Fibroblast of lung (primary cell): ENCODE measurements at regions not wholly inside any gene's neighbourhood (a gene's known extent, or its start where the extent isn't known, plus 50 kb on each side); places are given as distances from the start of the nearest gene placed in this dataset.

ENCODE experiments used
- DNase-seq, 2 donors: peaks; one replicate each; pipeline versions ENCODE4 v3.0.0 to v3.0.0-alpha.2; 2010; ENCODE audit warnings: low read depth in 2 of 2
- H2AFZ ChIP-seq: 2 replicates; pipeline ENCODE4 v1.5.1; 2012; ENCODE audit warnings: low read length, control low read depth, inconsistent platforms
- H3K27ac ChIP-seq: 2 replicates; pipeline ENCODE4 v1.5.1; 2011; ENCODE audit warnings: low read length, control low read depth; ENCODE audit not compliant: insufficient read depth
- H3K27me3 ChIP-seq: 2 replicates; pipeline ENCODE4 v1.5.1; 2011; ENCODE audit warnings: mild to moderate bottlenecking, low read length; ENCODE audit not compliant: control insufficient read depth, insufficient read depth
- H3K36me3 ChIP-seq: 2 replicates; pipeline ENCODE4 v1.5.1; 2011; ENCODE audit warnings: low read length; ENCODE audit not compliant: control insufficient read depth, insufficient read depth
- H3K4me1 ChIP-seq: 2 replicates; pipeline ENCODE4 v1.5.1; 2011; ENCODE audit warnings: low read length; ENCODE audit not compliant: control insufficient read depth, insufficient read depth; ENCODE audit errors: extremely low read depth
- H3K4me2 ChIP-seq: 2 replicates; pipeline ENCODE4 v1.5.1; 2011; ENCODE audit warnings: low read length, control low read depth; ENCODE audit not compliant: insufficient read depth; ENCODE audit errors: extremely low read depth
- H3K4me3 ChIP-seq, 4 experiments: fragments of 200-600 bp in 1 of 4; sonication (generic) in 1 of 4; replicated peaks in 1 of 4; 2 replicates each; pipeline ENCODE4 v1.5.1; 2011 to 2016; ENCODE audit warnings: low read length in 4 of 4, low read depth in 3 of 4, mild to moderate bottlenecking in 3 of 4, control low read depth in 2 of 4, inconsistent platforms in 1 of 4, mixed read lengths in 1 of 4; ENCODE audit not compliant: insufficient read depth in 1 of 4; ENCODE audit errors: control extremely low read depth in 1 of 4
- H3K79me2 ChIP-seq: 2 replicates; pipeline ENCODE4 v1.5.1; 2012; ENCODE audit warnings: mild to moderate bottlenecking, low read length, inconsistent platforms; ENCODE audit not compliant: control insufficient read depth, insufficient read depth
- H3K9ac ChIP-seq: 2 replicates; pipeline ENCODE4 v1.5.1; 2011; ENCODE audit warnings: mild to moderate bottlenecking, low read length, control low read depth; ENCODE audit not compliant: insufficient read depth
- H3K9me3 ChIP-seq: 2 replicates; pipeline ENCODE4 v1.5.1; 2012; ENCODE audit warnings: low read depth, low read length; ENCODE audit not compliant: control insufficient read depth, insufficient read depth
- H4K20me1 ChIP-seq: 2 replicates; pipeline ENCODE4 v1.5.1; 2011; ENCODE audit warnings: low read length; ENCODE audit not compliant: control insufficient read depth, insufficient read depth; ENCODE audit errors: extremely low read depth
- EZH2 ChIP-seq: IDR thresholded peaks from 2 replicates; pipeline ENCODE4 v1.5.1; 2012; ENCODE audit warnings: low read length, control low read depth, mild to moderate bottlenecking; ENCODE audit errors: missing control alignments
- TF ChIP-seq, protein P1 (sequence below), 2 donors: IDR thresholded peaks in 1 of 2; conservative IDR thresholded peaks in 1 of 2; 1 replicate in 1 of 2; 2 replicates in 1 of 2; pipeline ENCODE4 v1.5.1; 2011 to 2012; ENCODE audit warnings: low read length in 2 of 2, control low read depth in 1 of 2, inconsistent platforms in 1 of 2, low read depth in 1 of 2, mild to moderate bottlenecking in 1 of 2

DNA sequence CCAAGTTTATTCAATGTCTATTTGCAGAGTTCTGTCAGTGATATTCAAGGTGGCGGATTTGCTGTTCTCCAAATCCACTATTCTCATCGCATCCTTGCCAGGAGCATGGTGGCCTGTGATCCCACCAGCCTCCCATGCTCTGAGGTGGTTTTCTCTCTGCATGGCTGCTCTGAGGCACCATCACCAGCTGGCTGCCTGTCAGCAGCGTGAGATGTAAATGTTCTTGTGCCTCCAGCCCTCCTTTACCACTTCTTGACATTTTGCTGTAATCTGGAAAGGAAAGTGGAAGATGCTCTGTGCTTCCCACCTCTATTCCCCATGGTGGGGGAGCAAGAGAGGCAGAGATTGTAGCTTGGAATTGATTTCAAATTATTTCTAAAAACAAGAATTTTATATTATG is 293.6 kb upstream of the SLC24A2 start:
- H3K27me3 ChIP-seq, result no peaks in the 10 kb centered on the region
- H3K27ac ChIP-seq, result no peak overlapping the region
- no peak overlapping the region for H3K9ac ChIP-seq
- H3K4me1 ChIP-seq, result no peaks in the 10 kb centered on the region
- no peaks in the 10 kb centered on the region for H3K79me2 ChIP-seq
- no peak overlapping the region for H3K4me2 ChIP-seq
- DNase-seq, result no peak
- no peak overlapping the region for H3K4me3 ChIP-seq
- H2AFZ ChIP-seq, result no peak overlapping the region
- H3K36me3 ChIP-seq, result no peaks in the 10 kb centered on the region
- H4K20me1 ChIP-seq, result no peaks in the 10 kb centered on the region
- no peaks in the 10 kb centered on the region for H3K9me3 ChIP-seq
- TF ChIP-seq, protein P1, sequence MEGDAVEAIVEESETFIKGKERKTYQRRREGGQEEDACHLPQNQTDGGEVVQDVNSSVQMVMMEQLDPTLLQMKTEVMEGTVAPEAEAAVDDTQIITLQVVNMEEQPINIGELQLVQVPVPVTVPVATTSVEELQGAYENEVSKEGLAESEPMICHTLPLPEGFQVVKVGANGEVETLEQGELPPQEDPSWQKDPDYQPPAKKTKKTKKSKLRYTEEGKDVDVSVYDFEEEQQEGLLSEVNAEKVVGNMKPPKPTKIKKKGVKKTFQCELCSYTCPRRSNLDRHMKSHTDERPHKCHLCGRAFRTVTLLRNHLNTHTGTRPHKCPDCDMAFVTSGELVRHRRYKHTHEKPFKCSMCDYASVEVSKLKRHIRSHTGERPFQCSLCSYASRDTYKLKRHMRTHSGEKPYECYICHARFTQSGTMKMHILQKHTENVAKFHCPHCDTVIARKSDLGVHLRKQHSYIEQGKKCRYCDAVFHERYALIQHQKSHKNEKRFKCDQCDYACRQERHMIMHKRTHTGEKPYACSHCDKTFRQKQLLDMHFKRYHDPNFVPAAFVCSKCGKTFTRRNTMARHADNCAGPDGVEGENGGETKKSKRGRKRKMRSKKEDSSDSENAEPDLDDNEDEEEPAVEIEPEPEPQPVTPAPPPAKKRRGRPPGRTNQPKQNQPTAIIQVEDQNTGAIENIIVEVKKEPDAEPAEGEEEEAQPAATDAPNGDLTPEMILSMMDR (conservative IDR thresholded peaks at IDR 0.05 in 1 of 2, IDR thresholded peaks at IDR 0.05 in 1 of 2; ENCODE audit: low read depth in 1 of 2, low read length in 2 of 2), result no peak
- no peak for TF ChIP-seq EZH2

DNA sequence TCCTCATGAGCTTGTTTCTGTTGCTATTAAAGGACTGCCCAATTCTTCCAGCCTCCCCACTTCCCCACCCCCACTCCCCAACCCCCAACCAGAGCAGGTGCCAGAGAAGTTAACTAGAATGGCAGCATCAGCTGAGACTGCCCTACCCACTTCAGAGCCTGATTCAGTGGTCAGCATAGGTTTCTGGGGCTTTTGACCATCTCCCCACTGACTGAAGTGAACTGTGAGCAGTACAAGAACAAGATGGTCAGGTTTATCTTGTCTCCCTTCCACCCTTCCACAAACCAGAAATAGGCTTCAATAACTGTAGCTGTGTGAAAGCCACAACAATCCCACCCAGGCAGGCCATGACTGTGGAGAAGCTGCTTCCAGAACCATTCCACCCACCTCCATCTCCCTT is 289.4 kb upstream of the SLC24A2 start:
- H3K9ac ChIP-seq, result no peak overlapping the region
- no peak overlapping the region for H3K27ac ChIP-seq
- H4K20me1 ChIP-seq, result no peaks in the 10 kb centered on the region
- no peak for TF ChIP-seq EZH2
- TF ChIP-seq, protein P1 (conservative IDR thresholded peaks at IDR 0.05 in 1 of 2, IDR thresholded peaks at IDR 0.05 in 1 of 2; ENCODE audit: low read depth in 1 of 2, low read length in 2 of 2), result no peak
- no peaks in the 10 kb centered on the region for H3K79me2 ChIP-seq
- H3K9me3 ChIP-seq, result no peaks in the 10 kb centered on the region
- H3K36me3 ChIP-seq, result no peaks in the 10 kb centered on the region
- no peaks in the 10 kb centered on the region for H3K4me1 ChIP-seq
- no peak overlapping the region for H3K4me3 ChIP-seq
- no peak for DNase-seq
- H3K4me2 ChIP-seq, result no peak overlapping the region
- H3K27me3 ChIP-seq, result no peaks in the 10 kb centered on the region
- H2AFZ ChIP-seq, result no peak overlapping the region

DNA sequence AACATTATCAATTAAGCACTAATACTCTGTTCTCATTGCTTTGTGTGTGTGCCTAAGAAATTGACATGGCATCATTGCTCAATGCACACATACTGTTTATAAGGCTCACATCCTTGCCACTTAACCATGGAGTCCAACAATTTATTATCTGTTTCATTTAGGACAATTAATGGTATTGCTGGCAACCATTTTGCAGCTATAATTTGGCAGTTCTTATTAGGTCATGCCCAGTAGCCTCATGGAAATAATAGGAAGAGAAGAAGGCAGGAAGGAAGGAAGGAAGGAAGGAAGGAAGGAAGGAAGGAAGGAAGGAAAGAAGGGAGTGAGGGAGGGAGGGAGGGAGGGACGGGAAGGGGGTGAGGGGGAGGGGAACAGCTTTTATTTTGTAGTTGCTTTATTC is 285.5 kb upstream of the SLC24A2 start:
- no peaks in the 10 kb centered on the region for H4K20me1 ChIP-seq
- H3K4me1 ChIP-seq, result no peaks in the 10 kb centered on the region
- no peak overlapping the region for H3K27ac ChIP-seq
- H3K9ac ChIP-seq, result no peak overlapping the region
- no peak overlapping the region for H3K4me2 ChIP-seq
- no peaks in the 10 kb centered on the region for H3K9me3 ChIP-seq
- no peak for DNase-seq
- no peaks in the 10 kb centered on the region for H3K27me3 ChIP-seq
- no peak overlapping the region for H3K4me3 ChIP-seq
- no peaks in the 10 kb centered on the region for H3K36me3 ChIP-seq
- TF ChIP-seq EZH2, result no peak
- TF ChIP-seq, protein P1 (conservative IDR thresholded peaks at IDR 0.05 in 1 of 2, IDR thresholded peaks at IDR 0.05 in 1 of 2; ENCODE audit: low read depth in 1 of 2, low read length in 2 of 2), result no peak
- H3K79me2 ChIP-seq, result no peaks in the 10 kb centered on the region
- H2AFZ ChIP-seq, result no peak overlapping the region
